SK-N-SH (cell line): ENCODE measurements at regions not wholly inside any gene's neighbourhood (a gene's known extent, or its start where the extent isn't known, plus 50 kb on each side); places are given as distances from the start of the nearest gene placed in this dataset.

Experiments used
- CTCF ChIA-PET: fragments of 300-600, 350-600 bp; formaldehyde crosslinking; extraction: SDS; loops from one replicate; lab custom pipeline; 2021; lab: Yijun Ruan, JAX
- POLR2A ChIA-PET: fragments of 350-600 bp; sonication (Branson Sonifier 250); formaldehyde crosslinking; extraction: SDS; loops from one replicate; lab custom pipeline; 2020; ENCODE audit warnings: antibody characterized with exemption, inconsistent platforms; lab: Yijun Ruan, JAX
- DNase-seq: peaks from one replicate; pipeline ENCODE4 v3.0.0; 2012
- H2AFZ ChIP-seq: fragments of 200-600 bp; sonication (generic); 2 replicates; pipeline ENCODE4 v1.8.1; 2016; ENCODE audit warnings: antibody characterized with exemption, mild to moderate bottlenecking, low read depth
- H3F3A ChIP-seq: fragments of 200-600 bp; sonication (generic); replicated peaks from 2 replicates; pipeline ENCODE3; 2016; ENCODE audit warnings: antibody characterized with exemption, mild to moderate bottlenecking; ENCODE audit not compliant: insufficient read depth
- H3K27ac ChIP-seq, 2 experiments: fragments of 200-500 bp in 1 of 2; fragments of 200-600 bp in 1 of 2; sonication (Bioruptor generic) in 1 of 2; sonication (generic), shearing (Covaris generic) in 1 of 2; 2 replicates each; pipeline versions ENCODE4 v1.5.1 to v1.6.1; 2014 to 2016; ENCODE audit warnings: low read depth in 2 of 2, inconsistent platforms in 1 of 2, low read length in 1 of 2, mild to moderate bottlenecking in 1 of 2, mixed read lengths in 1 of 2
- H3K27me3 ChIP-seq: fragments of 200-600 bp; sonication (generic), shearing (Covaris generic); 2 replicates; pipeline ENCODE4 v1.6.1; 2016; ENCODE audit warnings: mixed run types; ENCODE audit not compliant: insufficient read depth
- H3K36me3 ChIP-seq, 2 experiments: fragments of 200-500 bp in 1 of 2; fragments of 200-600 bp in 1 of 2; sonication (Bioruptor generic) in 1 of 2; sonication (generic) in 1 of 2; replicated peaks in 1 of 2; 2 replicates each; pipeline versions ENCODE3 to v1.5.1; 2014 to 2016; ENCODE audit warnings: low read length in 1 of 2, mild to moderate bottlenecking in 1 of 2; ENCODE audit not compliant: insufficient read depth in 2 of 2, control insufficient read depth in 1 of 2
- H3K4me1 ChIP-seq, 2 experiments: fragments of 200-500 bp in 1 of 2; fragments of 200-600 bp in 1 of 2; sonication (Bioruptor generic) in 1 of 2; sonication (generic), shearing (Covaris generic) in 1 of 2; 2 replicates each; pipeline versions ENCODE4 v1.5.1 to v1.6.1; 2014 to 2016; ENCODE audit warnings: low read depth in 1 of 2, low read length in 1 of 2, mixed run types in 1 of 2; ENCODE audit not compliant: insufficient read depth in 2 of 2, control insufficient read depth in 1 of 2
- H3K4me2 ChIP-seq: fragments of 200-600 bp; sonication (generic), shearing (Covaris generic); 2 replicates; pipeline ENCODE4 v1.6.1; 2017; ENCODE audit warnings: mixed run types
- H3K4me3 ChIP-seq, 2 experiments: fragments of 200-500 bp in 1 of 2; fragments of 200-600 bp in 1 of 2; sonication (Bioruptor generic) in 1 of 2; sonication (generic), shearing (Covaris generic) in 1 of 2; 2 replicates each; pipeline versions ENCODE4 v1.5.1 to v1.8.1; 2014 to 2016; ENCODE audit warnings: low read depth in 2 of 2, inconsistent platforms in 1 of 2, low read length in 1 of 2, mild to moderate bottlenecking in 1 of 2, mixed read lengths in 1 of 2, moderate library complexity in 1 of 2
- H3K79me2 ChIP-seq: fragments of 200-600 bp; sonication (generic); 2 replicates; pipeline ENCODE4 v1.8.1; 2017; ENCODE audit warnings: mild to moderate bottlenecking; ENCODE audit not compliant: insufficient read depth
- H3K9ac ChIP-seq: fragments of 200-600 bp; sonication (generic); 2 replicates; pipeline ENCODE4 v1.6.1; 2017; ENCODE audit warnings: mixed run types
- H3K9me2 ChIP-seq: fragments of 200-600 bp; sonication (generic); 2 replicates; pipeline ENCODE4 v1.6.1; 2017; ENCODE audit warnings: mixed run types
- H3K9me3 ChIP-seq: fragments of 200-600 bp; sonication (generic); 2 replicates; pipeline ENCODE4 v1.6.1; 2017; ENCODE audit warnings: mixed run types, mild to moderate bottlenecking, moderate library complexity
- H4K20me1 ChIP-seq: fragments of 200-600 bp; sonication (generic); 2 replicates; pipeline ENCODE4 v1.6.1; 2017; ENCODE audit warnings: mild to moderate bottlenecking, mixed run types; ENCODE audit not compliant: insufficient read depth
- FOSL2 ChIP-seq: IDR thresholded peaks from 2 replicates; pipeline ENCODE4 v1.4.0; 2012; ENCODE audit warnings: low read depth, mild to moderate bottlenecking, moderate library complexity, borderline replicate concordance
- JUND ChIP-seq: IDR thresholded peaks from 2 replicates; pipeline ENCODE4 v1.4.0; 2012
- NFIC ChIP-seq: IDR thresholded peaks from 2 replicates; pipeline ENCODE4 v1.4.0; 2012; ENCODE audit warnings: borderline replicate concordance
- NRF1 ChIP-seq: IDR thresholded peaks from 2 replicates; pipeline ENCODE4 v1.6.1; 2012; ENCODE audit warnings: low read depth, mild to moderate bottlenecking, low read length
- PBX3 ChIP-seq: IDR thresholded peaks from 2 replicates; pipeline ENCODE4; 2012
- POLR2AphosphoS5 ChIP-seq: IDR thresholded peaks from 2 replicates; pipeline ENCODE4 v1.6.1; 2012; ENCODE audit warnings: low read depth, low read length
- REST ChIP-seq: IDR thresholded peaks from 2 replicates; pipeline ENCODE4 v1.6.1; 2012; ENCODE audit warnings: mild to moderate bottlenecking, low read depth, low read length, moderate library complexity
- SIN3A ChIP-seq: IDR thresholded peaks from 2 replicates; pipeline ENCODE4 v1.6.1; 2012; ENCODE audit warnings: low read depth, mild to moderate bottlenecking, low read length, moderate library complexity, borderline replicate concordance
- TCF12 ChIP-seq: IDR thresholded peaks from 2 replicates; pipeline ENCODE4 v1.4.0; 2012
- USF2 ChIP-seq: fragments of 150-350 bp; IDR thresholded peaks from 2 replicates; pipeline ENCODE4 v1.6.1; 2017; ENCODE audit warnings: antibody characterized with exemption, low read length, low read depth, borderline replicate concordance
- WGBS: methylation state at CpG from one replicate; pipeline ENCODE4 v1.1.6; 2017; ENCODE audit warnings: low lambda C conversion rate; 5-methylcytosine and 5-hydroxymethylcytosine counted together

- CTCF ChIA-PET: no interaction called here
Measured at GRCh38 chr1:193355178-193355577, 168.8 kb upstream of the B3GALT2 start.

GRCh38 chr1:193348769-193349535 is 162.5 kb upstream of the B3GALT2 start:
- Histone ChIP-seq H3K4me2 (no peak overlapping the region), H3K9ac (no peak overlapping the region)

More at GRCh38 chr1:193355178-193355577, 168.8 kb upstream of the B3GALT2 start:
- POLR2A ChIA-PET: no interaction called here
- Histone ChIP-seq H3K9me3 (0 out of 2 replicates have a peak, but pooled peaks cover 3% of the 10 kb centered on the region), H3K9ac (no peak overlapping the region), H2AFZ (no peak overlapping the region), H3K36me3 (no peaks in the 10 kb centered on the region), H3K27me3 (no peaks in the 10 kb centered on the region), H3K4me3 (no peak overlapping the region), H3K4me2 (no peak overlapping the region), H3K27ac (no peak overlapping the region; a peak in 1 of 4 replicates), H4K20me1 (no peaks in the 10 kb centered on the region), H3K79me2 (no peaks in the 10 kb centered on the region), H3K9me2 (no peaks in the 10 kb centered on the region), H3F3A (no peaks in the 10 kb centered on the region), H3K4me1 (no peaks in the 10 kb centered on the region; a peak in 2 of 4 replicates)
- 34% methylated on average over 2 of the region's 2 CpGs for WGBS
- TF ChIP-seq REST (no peak), FOSL2 (peak; percentile 5; the same call in 1 of the 2 replicates), SIN3A (no peak)
- DNase-seq: no peak

More at GRCh38 chr1:193348769-193349535, 162.5 kb upstream of the B3GALT2 start:
- no peaks in the 10 kb centered on the region for H4K20me1 ChIP-seq
- H3K79me2 ChIP-seq: no peaks in the 10 kb centered on the region
- TF ChIP-seq PBX3 (peak; percentile 58), POLR2AphosphoS5 (no peak), TCF12 (peak; percentile 46; the same call in 1 of the 2 replicates), NRF1 (no peak), NFIC (0 out of 2 replicates have a peak, but pooled peaks have one; percentile 15), USF2 (no peak), JUND (0 out of 2 replicates have a peak, but pooled peaks have one; percentile 9)
- TF ChIP-seq, all 33 proteins: peak for 4
- H3K4me3 ChIP-seq: no peak overlapping the region
- H3F3A ChIP-seq: no peaks in the 10 kb centered on the region
- peaks cover 3 to 17% of the 10 kb centered on the region in 2 experiments; a peak in 3 of 4 replicates for H3K4me1 ChIP-seq
- no peak for DNase-seq
- 62% methylated on average over 3 of the region's 3 CpGs for WGBS
- no peaks in the 10 kb centered on the region for H3K36me3 ChIP-seq
- peak overlapping the region; percentile 30; the same call in 1 of the 2 replicates for H2AFZ ChIP-seq
- POLR2A ChIA-PET: no interaction called here
- CTCF ChIA-PET: interaction anchor here (1.2 kb wide), 1 partner anchor 10 kb away, joined by 4 read pairs; no protein-coding TSS in a partner anchor
- no peaks in the 10 kb centered on the region for H3K9me3 ChIP-seq
- peak overlapping the region in 1 of 2 experiments; percentile 93; a peak in 1 of 4 replicates for H3K27ac ChIP-seq
- H3K9me2 ChIP-seq: no peaks in the 10 kb centered on the region
- no peaks in the 10 kb centered on the region for H3K27me3 ChIP-seq
